Ovary (tissue), 3 donors: ENCODE measurements at regions not wholly inside any gene's neighbourhood (a gene's known extent, or its start where the extent isn't known, plus 50 kb on each side); places are given as distances from the start of the nearest gene placed in this dataset.

Experiments used
- CTCF ChIP-seq, 3 donors: fragments of 450-650 bp in 2 of 3; fragments of 200-600 bp in 1 of 3; IDR thresholded peaks; one replicate each; pipeline versions ENCODE4 v1.5.1 to v1.8.0; 2016 to 2022; ENCODE audit warnings: antibody characterized with exemption in 3 of 3, mild to moderate bottlenecking in 1 of 3
- POLR2A ChIP-seq: fragments of 450-650 bp; IDR thresholded peaks from one replicate; pipeline ENCODE4 v1.6.1; 2017; ENCODE audit warnings: antibody characterized with exemption, mild to moderate bottlenecking, moderate library complexity
- donor health status: DM: no; HTN: no; CAD: no.

GRCh38 chr11:115581871-115582639 lies 77.8 kb upstream of the CADM1 start:
- no peak for TF ChIP-seq CTCF (IDR thresholded peaks at IDR 0.05)
- TF ChIP-seq POLR2A, result no peak
